CD4-positive, alpha-beta T cell (primary cell): ENCODE measurements at regions not wholly inside any gene's neighbourhood (a gene's known extent, or its start where the extent isn't known, plus 50 kb on each side); places are given as distances from the start of the nearest gene placed in this dataset.

Experiments
- ATAC-seq: fragments of 200-7000 bp; cut with Tn5 transposase; one replicate; pipeline ENCODE4 v1.10.0; 2022; ENCODE audit warnings: mild to moderate bottlenecking; ENCODE audit not compliant: poor library complexity
- CTCF ChIA-PET: fragments of 350-600 bp; sonication (Branson Sonifier 250); formaldehyde crosslinking; loops from one replicate; lab custom pipeline; 2021; ENCODE audit warnings: antibody characterized with exemption, inconsistent platforms; lab: Charles Lee
- POLR2A ChIA-PET: fragments of 350-600 bp; sonication (Branson Sonifier 250); formaldehyde crosslinking; loops from one replicate; lab custom pipeline; 2021; ENCODE audit warnings: antibody characterized with exemption, inconsistent platforms; lab: Charles Lee
- DNase-seq, 14 experiments: peaks; one replicate each; pipeline ENCODE4 v3.0.0-alpha.2; 2013 to 2020; ENCODE audit warnings: mixed read lengths in 2 of 14
- H3K27ac ChIP-seq, 2 donors: one replicate each; pipeline versions ENCODE4 v1.5.1 to v1.7.0; 2013; ENCODE audit warnings: low read length in 2 of 2, low read depth in 1 of 2, mild to moderate bottlenecking in 1 of 2
- H3K27me3 ChIP-seq, 2 experiments: 1 replicate in 1 of 2; 2 replicates in 1 of 2; pipeline versions ENCODE4 v1.6.1 to v1.7.0; 2013; ENCODE audit warnings: low read length in 2 of 2, control low read depth in 1 of 2, mild to moderate bottlenecking in 1 of 2, moderate library complexity in 1 of 2; ENCODE audit not compliant: insufficient read depth in 2 of 2, control insufficient read depth in 1 of 2
- H3K36me3 ChIP-seq: one replicate; pipeline ENCODE4 v1.6.1; 2013; ENCODE audit warnings: low read length, control low read depth; ENCODE audit not compliant: insufficient read depth
- H3K4me1 ChIP-seq: one replicate; pipeline ENCODE4 v1.6.1; 2013; ENCODE audit warnings: low read length, control low read depth; ENCODE audit not compliant: insufficient read depth
- H3K4me3 ChIP-seq: one replicate; pipeline ENCODE4 v1.5.1; 2013; ENCODE audit warnings: mild to moderate bottlenecking, low read length, moderate library complexity
- H3K9me3 ChIP-seq, 2 experiments: 1 replicate in 1 of 2; 2 replicates in 1 of 2; pipeline versions ENCODE4 v1.6.1 to v1.7.0; 2013; ENCODE audit warnings: low read length in 2 of 2, mild to moderate bottlenecking in 2 of 2, control low read depth in 1 of 2, moderate library complexity in 1 of 2; ENCODE audit not compliant: control insufficient read depth in 1 of 2, insufficient read depth in 1 of 2
- H3K27ac Mint-ChIP-seq: one replicate; pipeline ENCODE4 v1.8.0; 2020; ENCODE audit warnings: mixed read lengths
- H3K27me3 Mint-ChIP-seq: one replicate; pipeline ENCODE4 v1.8.0; 2021; ENCODE audit warnings: mixed read lengths
- H3K36me3 Mint-ChIP-seq: one replicate; pipeline ENCODE4 v1.8.0; 2021; ENCODE audit warnings: low read depth, mixed read lengths
- H3K4me1 Mint-ChIP-seq: one replicate; pipeline ENCODE4 v1.8.0; 2021; ENCODE audit warnings: low read depth, mixed read lengths
- H3K4me3 Mint-ChIP-seq: one replicate; pipeline ENCODE4 v1.8.0; 2020; ENCODE audit warnings: mild to moderate bottlenecking, mixed read lengths
- H3K9me3 Mint-ChIP-seq: one replicate; pipeline ENCODE4 v1.8.0; 2020; ENCODE audit warnings: mixed read lengths
- CTCF ChIP-seq: fragments of 200-600 bp; IDR thresholded peaks from one replicate; pipeline ENCODE4 v1.8.0; 2022; ENCODE audit warnings: antibody characterized with exemption, mild to moderate bottlenecking
- intact Hi-C, 2 experiments: fragments of 100-400 bp; cut with DNase I in 1 of 2; cut with micrococcal nuclease in 1 of 2; formaldehyde crosslinking; loops; one replicate each; pipeline versions ENCODE4 v1.15.1 to v1.9.0; 2023 to 2025; cut with DNase I, micrococcal nuclease

DNA sequence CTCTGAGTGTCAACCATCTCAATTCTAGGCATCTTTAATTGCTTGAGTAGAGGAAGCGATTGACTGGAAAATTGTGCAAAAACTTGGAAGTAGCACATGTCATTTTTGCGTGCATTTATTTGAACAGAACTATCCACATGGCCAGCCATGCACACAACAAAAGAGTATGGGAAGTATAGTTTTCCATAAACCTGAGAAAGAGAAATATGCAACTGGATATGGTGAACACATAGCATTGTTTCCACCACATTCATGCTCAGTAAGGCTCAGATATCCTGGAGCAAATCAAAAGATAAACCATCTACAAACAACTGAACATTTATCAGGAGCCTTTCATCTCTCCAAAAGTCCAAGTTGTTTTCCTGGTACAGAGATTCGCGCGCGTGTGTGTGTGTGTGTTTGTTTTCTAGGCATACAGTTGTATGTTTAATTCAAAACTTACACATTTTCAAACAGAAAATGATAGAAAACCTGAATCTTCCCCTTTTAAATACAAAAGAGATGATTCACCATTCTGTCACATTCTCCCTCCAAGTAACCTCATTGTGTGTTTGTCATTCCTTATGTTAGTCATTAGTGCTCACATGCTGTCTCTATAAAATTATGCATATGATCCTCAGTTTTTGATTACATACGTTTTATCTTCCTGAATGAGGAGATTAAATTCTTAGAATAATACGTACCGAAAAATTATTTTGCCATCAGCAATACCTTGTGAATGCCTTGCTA, 780.4 kb upstream of the NRXN1 start:
- H3K4me3 Mint-ChIP-seq, result no peak overlapping the region
- POLR2A ChIA-PET, result no interaction called here
- DNase-seq, result no peak

DNA sequence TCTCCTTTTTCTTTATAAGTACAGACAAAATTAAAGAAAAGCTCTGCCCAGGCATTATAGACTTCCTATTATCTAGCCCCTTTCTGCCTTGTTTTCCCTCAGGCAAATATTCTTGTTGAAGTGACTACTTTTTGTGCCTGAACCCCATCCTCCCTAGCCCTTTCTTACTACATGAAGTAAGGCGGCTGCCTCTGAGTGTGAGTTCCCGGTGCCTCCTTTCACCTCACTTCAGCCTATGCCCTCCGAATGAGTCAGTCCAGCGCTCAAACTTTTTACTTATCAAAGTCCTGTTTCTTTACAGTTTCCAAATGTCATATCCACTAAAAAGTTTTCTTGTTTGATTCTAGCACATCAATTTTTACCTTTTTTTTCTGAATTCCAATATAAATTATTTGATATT, 778.3 kb upstream of the NRXN1 start:
- TF ChIP-seq CTCF, result no peak
- H3K4me1 ChIP-seq, result no peaks in the 10 kb centered on the region
- H3K27me3 Mint-ChIP-seq, result no peaks in the 10 kb centered on the region
- H3K4me1 Mint-ChIP-seq, result no peaks in the 10 kb centered on the region
- no peak overlapping the region for H3K27ac ChIP-seq
- H3K36me3 Mint-ChIP-seq, result no peaks in the 10 kb centered on the region
- H3K27ac Mint-ChIP-seq, result no peak overlapping the region
- intact Hi-C loops, result no loop called here
- H3K4me3 Mint-ChIP-seq, result no peak overlapping the region
- no peaks in the 10 kb centered on the region for H3K27me3 ChIP-seq
- DNase-seq (no peak), ATAC-seq (no peak)
- peaks cover 0 to 5% of the 10 kb centered on the region in 2 experiments for H3K9me3 ChIP-seq
- H3K36me3 ChIP-seq, result no peaks in the 10 kb centered on the region
- H3K4me3 ChIP-seq, result no peak overlapping the region
- POLR2A ChIA-PET, result no interaction called here
- CTCF ChIA-PET, result no interaction called here
- peaks cover 7% of the 10 kb centered on the region for H3K9me3 Mint-ChIP-seq

More for the DNA sequence above, 780.4 kb upstream of the NRXN1 start:
- intact Hi-C loops, result no loop called here
- no peaks in the 10 kb centered on the region for H3K36me3 Mint-ChIP-seq
- H3K4me1 Mint-ChIP-seq, result no peaks in the 10 kb centered on the region
- CTCF ChIA-PET, result no interaction called here
- Histone ChIP-seq H3K4me1 (no peaks in the 10 kb centered on the region), H3K9me3 (peaks cover 0 to 3% of the 10 kb centered on the region in 2 experiments), H3K36me3 (no peaks in the 10 kb centered on the region), H3K27me3 (no peaks in the 10 kb centered on the region), H3K27ac (no peak overlapping the region), H3K4me3 (no peak overlapping the region)
- no peak for TF ChIP-seq CTCF
- peaks cover 3% of the 10 kb centered on the region for H3K9me3 Mint-ChIP-seq
- no peaks in the 10 kb centered on the region for H3K27me3 Mint-ChIP-seq
- no peak for ATAC-seq
- H3K27ac Mint-ChIP-seq, result no peak overlapping the region

DNA sequence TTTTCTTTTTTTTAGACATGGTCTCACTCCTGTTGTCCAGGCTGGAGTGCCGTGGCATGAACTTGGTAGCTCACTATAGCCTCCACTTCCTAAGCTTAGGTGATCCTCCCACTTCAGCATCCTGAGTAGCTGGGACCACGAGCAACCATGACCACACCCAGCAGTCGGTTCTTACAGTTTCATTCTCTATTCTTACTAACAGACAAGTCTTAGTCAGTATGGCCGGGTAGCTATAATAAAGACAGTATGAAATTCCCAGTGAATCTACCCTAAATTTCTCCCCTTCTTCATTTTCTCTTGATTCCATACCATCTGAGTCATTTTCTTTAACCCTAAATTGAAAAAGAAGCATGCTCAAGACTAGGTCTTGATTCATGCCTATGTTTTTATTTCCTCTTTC, 775.3 kb upstream of the NRXN1 start:
- Histone ChIP-seq H3K27me3 (no peaks in the 10 kb centered on the region), H3K9me3 (peaks cover 0 to 5% of the 10 kb centered on the region in 2 experiments), H3K27ac (no peak overlapping the region), H3K4me1 (no peaks in the 10 kb centered on the region), H3K4me3 (no peak overlapping the region), H3K36me3 (no peaks in the 10 kb centered on the region)
- ChIA-PET POLR2A (no interaction called here), CTCF (no interaction called here)
- intact Hi-C loops, result no loop called here
- Mint-ChIP-seq H3K4me1 (no peaks in the 10 kb centered on the region), H3K4me3 (no peak overlapping the region), H3K9me3 (peaks cover 9% of the 10 kb centered on the region), H3K27ac (no peak overlapping the region), H3K27me3 (no peaks in the 10 kb centered on the region), H3K36me3 (no peaks in the 10 kb centered on the region)
- DNase-seq (no peak), ATAC-seq (no peak)
- no peak for TF ChIP-seq CTCF
